GM21423 (cell line): ENCODE measurements at regions not wholly inside any gene's neighbourhood (a gene's known extent, or its start where the extent isn't known, plus 50 kb on each side); places are given as distances from the start of the nearest gene placed in this dataset.
"Not testable (repeated sequence)": the region's sequence is repeated elsewhere in the genome, so short reads cannot be mapped to it uniquely, and the experiment has no call there.

ENCODE experiments used
- ATAC-seq: cut with Tn5 transposase; IDR thresholded peaks from one replicate; pipeline ENCODE4 v1.9.1; 2021; ENCODE audit warnings: mild to moderate bottlenecking, moderate library complexity; ENCODE audit not compliant: unreplicated experiment

DNA sequence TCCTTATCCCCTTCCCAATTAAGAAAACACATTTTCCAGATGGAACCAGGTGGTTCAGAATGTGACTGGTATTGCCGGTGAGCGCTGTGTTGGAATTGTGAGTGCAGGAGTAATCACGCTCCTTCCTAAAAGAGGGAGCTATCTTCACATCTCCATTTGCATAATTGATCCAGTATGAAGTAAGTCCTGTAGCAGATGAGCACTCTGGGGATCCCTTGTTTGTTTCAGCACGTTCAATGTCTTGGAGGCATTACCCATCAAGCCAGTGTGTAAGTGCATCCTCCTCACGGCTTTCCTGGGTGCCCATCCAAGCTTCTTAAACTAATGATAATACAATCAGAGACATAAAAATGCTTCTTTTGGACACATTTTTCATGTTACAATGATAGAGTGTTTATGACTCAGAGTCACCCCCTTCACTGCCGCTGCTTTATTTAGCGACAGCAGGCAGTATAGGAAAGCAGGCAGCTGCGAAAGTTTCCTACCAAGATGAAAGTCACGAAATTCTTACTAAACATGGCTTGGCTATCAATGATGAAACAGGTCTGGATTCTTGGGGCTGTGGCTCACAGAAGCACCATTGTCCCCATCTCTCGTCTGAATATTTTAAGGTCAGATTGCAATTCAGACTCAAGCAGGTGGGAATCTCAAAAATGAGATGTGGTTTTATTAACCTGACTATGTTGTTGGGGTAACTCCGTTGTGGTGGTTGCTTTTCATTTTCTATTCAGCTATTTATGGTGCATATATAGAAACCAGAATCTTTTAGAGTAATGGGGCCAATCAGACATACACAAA is 346.3 kb upstream of the MDFIC2 start:
- ATAC-seq: no peak

GRCh38 chr3:70657454-70657853 is 345.0 kb upstream of the MDFIC2 start:
- no peak for ATAC-seq

- ATAC-seq: no peak
Measured at GRCh38 chr3:70647823-70648222, 335.4 kb upstream of the MDFIC2 start.

- ATAC-seq: no peak
Measured at GRCh38 chr3:70647094-70647493, 334.7 kb upstream of the MDFIC2 start.

DNA sequence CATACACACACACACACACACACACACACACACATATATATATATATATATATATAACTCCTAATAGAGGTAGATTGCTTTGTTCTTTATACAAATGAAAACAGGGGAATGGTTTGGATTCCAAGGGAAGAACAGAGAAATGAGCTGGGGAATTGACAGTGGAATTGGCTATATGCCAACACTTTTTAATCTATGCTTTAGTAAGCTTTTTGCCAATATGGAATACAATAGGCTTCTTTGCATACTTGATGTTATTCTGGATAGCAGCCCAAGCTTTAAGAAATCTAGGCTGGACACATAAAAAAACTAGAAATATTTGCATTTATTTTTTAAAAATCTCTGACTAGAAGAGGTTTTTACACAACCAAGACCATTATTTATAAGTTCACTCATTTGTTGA is 334.2 kb upstream of the MDFIC2 start:
- no peak for ATAC-seq

DNA sequence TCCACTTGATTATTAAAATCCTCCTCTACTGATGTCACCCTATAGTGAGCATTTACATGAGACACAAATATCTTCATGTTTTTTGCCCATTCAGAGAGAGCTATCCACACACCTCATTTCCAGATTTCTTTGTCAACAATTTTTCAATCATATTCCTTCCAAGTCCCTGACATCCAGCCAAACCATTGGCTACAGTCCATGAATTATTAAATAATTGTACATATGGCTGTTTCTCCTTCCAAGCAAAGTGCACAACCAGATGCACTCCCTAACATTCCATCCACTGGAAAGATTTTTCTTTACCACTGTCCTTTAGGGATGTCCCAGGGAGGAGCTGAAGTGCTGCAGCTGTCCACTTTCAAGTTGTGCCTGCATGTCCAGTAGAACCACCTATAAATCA is 328.0 kb upstream of the MDFIC2 start:
- no peak for ATAC-seq

DNA sequence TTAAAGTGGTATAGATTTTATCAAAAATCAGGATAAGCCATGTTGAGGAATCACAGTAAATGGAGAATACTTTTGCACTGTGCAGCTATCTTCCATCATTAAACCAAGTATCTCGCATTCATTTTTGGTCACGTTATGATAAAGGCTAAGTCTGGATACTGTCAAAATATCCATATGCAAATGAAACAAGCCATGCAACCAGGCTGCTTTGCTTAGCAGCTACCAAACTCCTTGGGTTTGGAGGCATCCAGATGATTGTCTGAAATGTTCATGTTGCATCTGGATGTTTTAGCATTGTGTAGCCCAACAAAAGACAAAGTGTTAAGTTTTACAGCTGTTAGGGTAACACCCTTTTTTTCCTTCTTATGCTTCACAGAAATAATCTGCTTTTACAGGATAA is 322.9 kb upstream of the MDFIC2 start:
- no peak for ATAC-seq

DNA sequence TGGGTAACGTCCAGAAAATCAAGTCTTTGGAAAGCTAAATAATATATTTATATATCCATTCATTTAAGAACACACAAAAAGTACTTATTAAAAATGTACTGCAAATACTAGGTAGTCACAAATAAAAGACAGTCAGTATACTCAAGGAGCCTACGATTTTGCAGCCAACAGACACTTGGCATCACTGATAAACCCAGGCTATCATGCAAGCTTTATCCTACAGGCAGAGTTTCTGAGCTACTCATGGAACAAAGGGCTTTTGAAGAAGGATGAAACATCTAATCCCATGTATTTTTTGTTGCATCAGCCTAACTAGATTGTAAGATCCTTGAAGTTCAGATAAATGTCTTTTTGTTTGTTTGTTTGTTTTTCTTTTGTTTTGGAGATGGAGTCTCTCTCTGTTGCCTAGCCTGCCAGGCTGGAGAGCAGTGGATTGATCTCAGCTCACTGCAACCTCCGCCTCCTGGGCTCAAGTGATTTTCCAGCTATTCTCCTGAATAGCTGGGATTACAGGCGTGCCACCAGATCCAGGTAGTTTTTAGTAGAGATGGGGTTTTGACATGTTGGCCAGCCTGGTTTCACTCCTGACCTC is 319.4 kb upstream of the MDFIC2 start:
- no peak for ATAC-seq

- no peak for ATAC-seq
Measured at GRCh38 chr3:70621451-70621850, 309.0 kb upstream of the MDFIC2 start.

DNA sequence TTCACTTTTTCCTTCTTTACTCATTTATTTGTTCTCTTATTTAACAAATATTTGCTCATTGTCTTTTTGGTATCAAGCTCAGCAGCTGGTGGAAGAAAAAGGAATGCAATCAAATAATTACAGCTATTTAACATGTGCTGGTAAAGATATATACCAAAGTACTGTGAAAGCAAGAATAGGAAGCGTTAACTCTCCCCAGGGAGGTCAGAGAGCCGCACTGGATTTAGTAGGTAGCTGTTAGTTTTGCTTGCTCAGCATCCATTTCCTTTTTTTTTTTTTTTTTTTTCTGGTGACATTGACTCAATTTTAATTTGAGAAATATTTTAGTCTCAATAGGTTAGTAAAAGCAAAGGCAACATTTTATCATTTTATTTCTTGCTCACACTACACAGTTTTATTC is 308.5 kb upstream of the MDFIC2 start:
- ATAC-seq: no peak

DNA sequence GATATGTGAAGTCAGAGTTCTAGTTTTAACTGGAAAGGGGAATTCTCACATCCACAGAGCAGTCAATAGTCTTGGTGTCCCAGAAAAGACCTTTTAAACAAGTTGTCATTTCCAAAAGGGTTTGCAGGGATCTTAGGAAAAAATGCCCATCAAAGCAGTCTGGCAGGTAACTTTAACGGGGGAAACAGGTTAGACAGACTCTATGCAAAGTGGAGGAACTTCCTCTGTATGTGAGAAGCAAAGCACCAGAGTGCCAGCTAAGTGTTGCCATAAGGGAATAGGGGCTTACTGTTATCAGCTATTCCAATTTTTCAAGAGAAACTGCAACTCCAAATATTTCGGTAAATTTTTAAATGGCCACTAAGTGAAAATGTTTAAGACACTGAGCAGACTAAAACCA is 307.9 kb upstream of the MDFIC2 start:
- no peak for ATAC-seq

DNA sequence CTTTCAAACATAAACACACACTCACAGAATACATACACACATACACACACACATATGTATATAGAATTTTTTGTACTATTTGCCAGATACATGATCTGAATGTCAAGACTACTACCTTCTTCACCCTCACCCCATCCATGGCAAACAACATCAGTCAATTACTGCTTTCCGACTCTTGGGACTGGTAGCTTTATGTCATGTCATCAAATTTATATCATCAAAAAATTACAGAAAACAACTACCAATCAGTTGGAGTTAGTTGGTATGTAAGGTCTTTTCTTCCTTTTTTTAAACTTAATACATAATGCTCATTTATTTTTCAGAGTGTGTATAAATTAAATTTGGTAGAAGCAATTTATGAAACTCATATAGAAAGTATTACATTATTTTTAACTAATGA is 305.7 kb upstream of the MDFIC2 start:
- ATAC-seq: no peak

DNA sequence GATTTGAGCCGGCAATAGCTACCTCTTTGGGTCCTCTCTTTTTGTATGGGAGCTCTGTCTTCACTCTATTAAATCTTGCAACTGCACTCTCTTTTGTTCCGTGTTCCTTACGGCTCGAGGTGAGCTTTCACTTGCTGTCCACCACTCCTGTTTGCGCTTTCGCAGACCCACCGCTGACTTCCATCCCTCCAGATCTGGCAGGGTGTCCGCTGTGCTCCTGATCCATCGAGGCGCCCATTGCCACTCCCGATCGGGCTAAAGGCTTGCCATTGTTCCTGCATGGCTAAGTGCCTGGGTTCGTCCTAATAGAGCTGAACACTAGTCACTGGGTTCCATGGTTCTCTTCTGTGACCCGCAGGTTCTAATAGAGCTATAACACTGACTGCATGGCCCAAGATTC is 304.9 kb upstream of the MDFIC2 start:
- not testable (repeated sequence) for ATAC-seq

- ATAC-seq: no peak
Measured at GRCh38 chr3:70615286-70615685, 302.8 kb upstream of the MDFIC2 start.

DNA sequence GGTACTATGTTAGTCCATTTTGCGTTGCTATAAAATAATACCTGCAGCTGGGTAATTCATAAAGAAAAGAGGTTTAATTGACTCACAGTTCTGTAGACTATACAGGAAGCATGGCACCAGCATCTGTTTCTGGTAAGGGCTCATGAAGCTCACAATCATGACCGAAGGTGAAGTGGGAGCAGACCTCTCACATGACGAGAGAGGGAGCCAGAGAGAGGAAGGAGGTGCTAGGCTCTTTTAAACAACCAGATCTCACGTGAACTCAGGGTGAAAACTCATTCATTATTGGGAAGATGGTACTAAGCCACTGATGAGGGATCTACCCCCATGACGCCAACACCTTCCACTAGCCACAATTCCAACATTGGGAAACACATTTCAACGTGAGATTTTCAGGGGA is 301.7 kb upstream of the MDFIC2 start:
- no peak for ATAC-seq

GRCh38 chr3:70612920-70613319 is 300.5 kb upstream of the MDFIC2 start:
- ATAC-seq: no peak

DNA sequence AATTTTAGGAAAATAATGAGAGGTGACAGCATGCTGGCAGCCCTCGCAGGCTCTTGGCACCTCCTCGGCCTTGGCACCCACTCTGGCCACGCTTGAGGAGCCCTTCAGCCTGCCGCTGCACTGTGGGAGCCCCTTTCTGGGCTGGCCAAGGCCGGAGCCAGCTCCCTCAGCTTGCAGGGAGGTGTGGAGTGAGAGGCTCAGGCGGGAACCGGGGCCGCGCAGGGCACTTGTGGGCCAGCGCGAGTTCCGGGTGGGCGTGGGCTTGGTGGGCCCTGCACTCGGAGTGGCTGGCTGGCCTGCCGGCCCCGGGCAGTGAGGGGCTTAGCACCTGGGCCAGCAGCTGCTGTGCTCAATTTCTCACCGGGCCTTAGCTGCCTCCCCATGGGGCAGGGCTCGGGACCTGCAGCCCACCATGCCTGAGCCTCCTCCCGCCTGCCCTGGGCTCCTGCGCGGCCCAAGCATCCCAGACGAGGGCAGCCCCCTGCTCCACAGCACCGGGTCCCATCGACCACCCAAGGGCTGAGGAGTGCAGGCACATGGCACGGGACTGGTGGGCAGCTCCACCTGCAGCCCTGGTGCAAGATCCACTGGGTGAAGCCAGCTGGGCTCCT is 299.3 kb upstream of the MDFIC2 start:
- ATAC-seq: not testable (repeated sequence)

DNA sequence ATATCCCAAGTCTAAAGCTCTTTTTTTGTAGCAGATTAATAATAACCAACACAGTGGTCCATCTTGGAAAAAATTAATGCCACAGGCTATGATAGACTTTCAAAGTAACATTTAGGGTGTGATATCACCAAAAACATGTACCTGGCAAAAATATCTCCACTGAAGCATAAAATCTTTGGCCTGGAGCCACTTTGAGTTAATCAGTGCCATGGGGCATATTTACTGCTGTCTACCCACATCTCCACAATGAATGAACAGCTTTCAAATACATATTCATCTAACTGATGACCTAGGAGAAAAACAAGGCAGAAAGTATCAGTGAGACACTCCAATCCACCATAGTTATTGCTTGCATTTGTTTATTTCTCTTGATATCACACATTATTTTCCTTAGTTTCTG is 296.0 kb upstream of the MDFIC2 start:
- ATAC-seq: no peak

- no peak for ATAC-seq
Measured at GRCh38 chr3:70607469-70607868, 295.0 kb upstream of the MDFIC2 start.

DNA sequence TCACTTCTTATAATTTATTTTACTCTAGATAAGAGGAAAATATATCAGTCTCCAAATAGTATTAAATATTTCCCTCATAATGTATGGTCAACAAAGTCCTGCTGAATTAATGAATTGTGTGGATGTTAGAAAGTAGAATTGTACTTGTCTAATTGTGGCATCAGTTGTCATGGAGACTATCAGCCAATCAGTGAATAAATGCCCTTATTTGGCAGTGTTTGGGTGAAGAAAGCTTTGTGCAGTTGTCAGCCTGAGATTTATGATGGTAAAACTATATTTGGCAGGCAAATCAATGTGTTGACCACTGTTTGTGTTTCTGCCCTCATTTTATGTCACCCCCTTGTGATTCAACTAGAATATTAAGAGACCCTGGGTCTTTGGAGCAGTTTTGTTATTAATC is 293.6 kb upstream of the MDFIC2 start:
- ATAC-seq: no peak

GRCh38 chr3:70603103-70603502 is 290.7 kb upstream of the MDFIC2 start:
- ATAC-seq: no peak

GRCh38 chr3:70597312-70597711 is 284.9 kb upstream of the MDFIC2 start:
- ATAC-seq: no peak
